ENCODE measurements at regions not wholly inside any gene's neighbourhood (a gene's known extent, or its start where the extent isn't known, plus 50 kb on each side); places are given as distances from the start of the nearest gene placed in this dataset.

- TF ChIP-seq CTCF (IDR thresholded peaks at IDR 0.05) (no peak), POLR2A (IDR thresholded peaks at IDR 0.05) (no peak), POLR2AphosphoS5 (IDR thresholded peaks at IDR 0.05) (no peak)
Measured at GRCh38 chr17:74043976-74044375, 159.5 kb upstream of the RPL38 start.

Measured in breast epithelium (tissue), 3 donors.